NCI-H2029 (cell line): ENCODE measurements at regions not wholly inside any gene's neighbourhood (a gene's known extent, or its start where the extent isn't known, plus 50 kb on each side); places are given as distances from the start of the nearest gene placed in this dataset.

ENCODE experiments used
- DNase-seq: peaks from one replicate; lab custom pipeline; 2025; lab: John Stamatoyannopoulos, UW

- no peak for DNase-seq
These were observed 1020.0 kb upstream of the ARRDC3 start for GRCh38 chr5:92402956-92403702.

- DNase-seq, result no peak
These were observed 1018.9 kb upstream of the ARRDC3 start for GRCh38 chr5:92402045-92402444.

GRCh38 chr5:92401492-92401891, 1018.4 kb upstream of the ARRDC3 start:
- DNase-seq, result no peak

- no peak for DNase-seq
These were observed 1011.8 kb upstream of the ARRDC3 start for GRCh38 chr5:92394936-92395335.

- DNase-seq, result no peak
These were observed 1007.5 kb upstream of the ARRDC3 start for GRCh38 chr5:92390657-92391056.

- DNase-seq, result no peak
These were observed 997.1 kb upstream of the ARRDC3 start for GRCh38 chr5:92380069-92380770.

GRCh38 chr5:92378966-92379611, 996.0 kb upstream of the ARRDC3 start:
- DNase-seq, result no peak

GRCh38 chr5:92374859-92375258, 991.7 kb upstream of the ARRDC3 start:
- no peak for DNase-seq

- no peak for DNase-seq
These were observed 989.6 kb upstream of the ARRDC3 start for GRCh38 chr5:92372766-92373165.

- no peak for DNase-seq
These were observed 988.7 kb upstream of the ARRDC3 start for GRCh38 chr5:92371889-92372235.

- no peak for DNase-seq
These were observed 988.2 kb upstream of the ARRDC3 start for GRCh38 chr5:92371171-92371888.

- DNase-seq, result no peak
These were observed 986.9 kb upstream of the ARRDC3 start for GRCh38 chr5:92370032-92370431.

GRCh38 chr5:92369587-92369986, 986.5 kb upstream of the ARRDC3 start:
- DNase-seq, result no peak

- no peak for DNase-seq
These were observed 982.0 kb upstream of the ARRDC3 start for GRCh38 chr5:92364986-92365550.

- no peak for DNase-seq
These were observed 970.3 kb upstream of the ARRDC3 start for GRCh38 chr5:92353107-92354030.

GRCh38 chr5:92337772-92338234, 954.7 kb upstream of the ARRDC3 start:
- DNase-seq, result no peak

- DNase-seq, result no peak
These were observed 948.9 kb upstream of the ARRDC3 start for GRCh38 chr5:92332039-92332438.

GRCh38 chr5:92330365-92330764, 947.2 kb upstream of the ARRDC3 start:
- no peak for DNase-seq

- no peak for DNase-seq
These were observed 946.6 kb upstream of the ARRDC3 start for GRCh38 chr5:92329759-92330158.

GRCh38 chr5:92328584-92329259, 945.6 kb upstream of the ARRDC3 start:
- DNase-seq, result no peak
